ENCODE measurements at regions not wholly inside any gene's neighbourhood (a gene's known extent, or its start where the extent isn't known, plus 50 kb on each side); places are given as distances from the start of the nearest gene placed in this dataset.

GRCh38 chrX:20374450-20374849 is 107.7 kb upstream of the RPS6KA3 start:
- DNase-seq (ENCODE audit: low read depth): no peak
- TF ChIP-seq, protein P1, sequence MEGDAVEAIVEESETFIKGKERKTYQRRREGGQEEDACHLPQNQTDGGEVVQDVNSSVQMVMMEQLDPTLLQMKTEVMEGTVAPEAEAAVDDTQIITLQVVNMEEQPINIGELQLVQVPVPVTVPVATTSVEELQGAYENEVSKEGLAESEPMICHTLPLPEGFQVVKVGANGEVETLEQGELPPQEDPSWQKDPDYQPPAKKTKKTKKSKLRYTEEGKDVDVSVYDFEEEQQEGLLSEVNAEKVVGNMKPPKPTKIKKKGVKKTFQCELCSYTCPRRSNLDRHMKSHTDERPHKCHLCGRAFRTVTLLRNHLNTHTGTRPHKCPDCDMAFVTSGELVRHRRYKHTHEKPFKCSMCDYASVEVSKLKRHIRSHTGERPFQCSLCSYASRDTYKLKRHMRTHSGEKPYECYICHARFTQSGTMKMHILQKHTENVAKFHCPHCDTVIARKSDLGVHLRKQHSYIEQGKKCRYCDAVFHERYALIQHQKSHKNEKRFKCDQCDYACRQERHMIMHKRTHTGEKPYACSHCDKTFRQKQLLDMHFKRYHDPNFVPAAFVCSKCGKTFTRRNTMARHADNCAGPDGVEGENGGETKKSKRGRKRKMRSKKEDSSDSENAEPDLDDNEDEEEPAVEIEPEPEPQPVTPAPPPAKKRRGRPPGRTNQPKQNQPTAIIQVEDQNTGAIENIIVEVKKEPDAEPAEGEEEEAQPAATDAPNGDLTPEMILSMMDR (IDR thresholded peaks at IDR 0.05; ENCODE audit: low read depth, low read length, missing control alignments): no peak
- in situ Hi-C loops (cut with HindIII; ENCODE audit: low sequenced_read_pairs): no loop called here
- no peak overlapping the region for H3K4me3 ChIP-seq (ENCODE audit: low read depth, low read length)

DNA sequence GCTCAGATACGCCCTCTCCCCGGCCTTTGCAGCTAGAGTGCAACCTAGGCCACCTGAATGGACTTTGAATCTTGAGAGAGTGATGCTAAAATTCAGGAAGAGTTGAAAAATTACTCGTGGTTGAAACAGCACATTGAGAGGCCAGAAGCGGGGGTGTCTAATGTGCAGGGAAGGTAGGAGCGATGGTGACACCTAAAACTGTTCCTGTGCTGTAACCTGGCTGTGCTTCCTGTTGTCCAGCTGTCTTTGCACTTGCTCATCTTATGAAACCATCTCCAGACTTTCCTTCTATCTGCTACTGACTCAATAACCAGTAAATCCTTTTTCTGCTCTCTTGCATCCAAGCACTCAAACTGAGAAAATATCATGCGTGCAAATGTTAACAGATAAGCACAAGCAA is 106.4 kb upstream of the RPS6KA3 start:
- DNase-seq (ENCODE audit: low read depth): no peak
- no peak overlapping the region for H3K4me3 ChIP-seq (ENCODE audit: low read depth, low read length)
- TF ChIP-seq, protein P1 (IDR thresholded peaks at IDR 0.05; ENCODE audit: low read depth, low read length, missing control alignments): no peak
- in situ Hi-C loops (cut with HindIII; ENCODE audit: low sequenced_read_pairs): no loop called here

DNA sequence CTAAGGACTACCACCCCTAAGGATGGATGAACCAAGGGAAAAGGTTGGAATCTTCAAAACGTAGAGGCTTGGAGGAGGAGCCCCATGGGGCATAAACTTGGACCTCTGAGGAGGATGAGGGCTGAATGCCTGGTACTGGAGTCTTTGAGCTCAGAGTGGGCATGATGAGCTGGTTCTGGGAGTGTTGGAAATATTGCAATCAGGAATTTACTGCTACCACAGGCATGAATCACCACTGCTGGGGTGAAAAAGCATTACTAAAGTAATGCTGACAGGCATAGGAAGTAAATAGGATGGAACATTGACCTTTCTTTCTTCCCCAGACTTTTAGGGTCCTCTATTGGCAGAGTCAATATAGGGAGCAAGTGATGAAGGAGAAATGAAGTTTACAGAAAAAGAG is 105.8 kb upstream of the RPS6KA3 start:
- DNase-seq (ENCODE audit: low read depth): no peak
- in situ Hi-C loops (cut with HindIII; ENCODE audit: low sequenced_read_pairs): no loop called here
- TF ChIP-seq, protein P1 (IDR thresholded peaks at IDR 0.05; ENCODE audit: low read depth, low read length, missing control alignments): no peak
- no peak overlapping the region for H3K4me3 ChIP-seq (ENCODE audit: low read depth, low read length)

DNA sequence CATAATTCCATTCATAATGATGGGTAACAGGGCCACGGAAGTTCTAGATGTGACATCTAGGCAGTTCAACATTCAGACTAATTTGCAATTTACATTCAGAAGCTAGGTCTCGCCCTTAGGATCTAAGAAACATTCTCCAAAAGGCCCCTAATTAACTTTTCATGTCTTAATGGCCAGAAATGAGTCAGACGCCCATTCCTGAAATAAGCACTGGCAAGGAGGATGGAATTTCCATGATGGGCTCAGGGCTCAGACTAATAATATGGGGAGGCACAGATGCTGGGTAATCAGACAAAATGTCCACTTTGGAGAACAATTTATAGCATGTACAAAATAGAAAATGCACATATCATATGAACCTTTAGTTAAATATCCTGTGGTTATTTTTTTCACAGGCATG is 102.8 kb upstream of the RPS6KA3 start:
- DNase-seq (ENCODE audit: low read depth): no peak
- H3K4me3 ChIP-seq (ENCODE audit: low read depth, low read length): no peak overlapping the region
- TF ChIP-seq, protein P1 (IDR thresholded peaks at IDR 0.05; ENCODE audit: low read depth, low read length, missing control alignments): no peak
- in situ Hi-C loops (cut with HindIII; ENCODE audit: low sequenced_read_pairs): no loop called here

GRCh38 chrX:20364238-20364637 is 97.5 kb upstream of the RPS6KA3 start:
- no peak for DNase-seq (ENCODE audit: low read depth)
- H3K4me3 ChIP-seq (ENCODE audit: low read depth, low read length): no peak overlapping the region
- TF ChIP-seq, protein P1 (IDR thresholded peaks at IDR 0.05; ENCODE audit: low read depth, low read length, missing control alignments): no peak
- in situ Hi-C loops (cut with HindIII; ENCODE audit: low sequenced_read_pairs): no loop called here

DNA sequence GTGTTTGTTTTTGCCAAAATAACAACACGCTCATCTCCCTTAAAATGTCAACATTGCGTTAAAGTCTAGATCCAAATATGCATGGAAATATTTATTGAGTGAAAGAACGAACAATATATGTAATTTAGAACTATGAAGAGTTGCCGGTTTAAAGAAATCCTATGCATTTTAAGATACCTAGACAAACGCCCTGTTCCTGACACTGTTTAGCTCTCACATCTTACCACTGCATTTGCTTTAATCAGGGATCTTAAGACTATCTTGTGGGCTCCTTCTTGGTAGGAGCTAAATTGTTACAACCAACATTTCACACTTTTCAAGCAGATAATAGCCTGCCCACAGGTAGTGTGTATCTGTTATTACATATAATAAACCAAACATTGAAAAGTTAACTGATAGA is 96.6 kb upstream of the RPS6KA3 start:
- in situ Hi-C loops (cut with HindIII; ENCODE audit: low sequenced_read_pairs): no loop called here
- TF ChIP-seq, protein P1 (IDR thresholded peaks at IDR 0.05; ENCODE audit: low read depth, low read length, missing control alignments): no peak
- DNase-seq (ENCODE audit: low read depth): no peak
- no peak overlapping the region for H3K4me3 ChIP-seq (ENCODE audit: low read depth, low read length)

All from astrocyte of the cerebellum (primary cell).